ENCODE measurements at regions not wholly inside any gene's neighbourhood (a gene's known extent, or its start where the extent isn't known, plus 50 kb on each side); places are given as distances from the start of the nearest gene placed in this dataset.

DNA sequence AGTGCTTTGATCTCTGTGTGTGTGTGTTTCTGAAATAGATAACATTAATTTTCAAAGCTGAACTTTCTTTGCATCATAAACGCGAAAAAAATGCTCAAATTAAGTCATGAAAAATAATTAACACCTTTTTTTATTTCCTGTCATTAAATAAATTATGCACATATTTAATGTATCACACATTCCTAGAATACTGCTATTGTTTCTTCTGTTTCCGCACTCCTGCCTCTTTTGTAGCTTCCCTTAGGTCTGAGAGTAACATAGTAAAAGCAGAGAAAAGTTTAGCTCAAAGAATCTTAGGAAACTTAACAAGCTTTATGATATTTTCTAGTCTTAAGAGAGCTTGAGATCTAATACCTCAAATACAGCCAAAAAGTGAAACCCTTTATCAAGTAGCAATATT is 504.2 kb downstream of the JRKL start:
- H3K9me3 ChIP-seq, result no peaks in the 10 kb centered on the region
- no peak for DNase-seq
- no peak overlapping the region for H3K27ac ChIP-seq
- no peaks in the 10 kb centered on the region for H3K27me3 ChIP-seq
- no peak for TF ChIP-seq POLR2A (IDR thresholded peaks at IDR 0.05)
- TF ChIP-seq, protein P1, sequence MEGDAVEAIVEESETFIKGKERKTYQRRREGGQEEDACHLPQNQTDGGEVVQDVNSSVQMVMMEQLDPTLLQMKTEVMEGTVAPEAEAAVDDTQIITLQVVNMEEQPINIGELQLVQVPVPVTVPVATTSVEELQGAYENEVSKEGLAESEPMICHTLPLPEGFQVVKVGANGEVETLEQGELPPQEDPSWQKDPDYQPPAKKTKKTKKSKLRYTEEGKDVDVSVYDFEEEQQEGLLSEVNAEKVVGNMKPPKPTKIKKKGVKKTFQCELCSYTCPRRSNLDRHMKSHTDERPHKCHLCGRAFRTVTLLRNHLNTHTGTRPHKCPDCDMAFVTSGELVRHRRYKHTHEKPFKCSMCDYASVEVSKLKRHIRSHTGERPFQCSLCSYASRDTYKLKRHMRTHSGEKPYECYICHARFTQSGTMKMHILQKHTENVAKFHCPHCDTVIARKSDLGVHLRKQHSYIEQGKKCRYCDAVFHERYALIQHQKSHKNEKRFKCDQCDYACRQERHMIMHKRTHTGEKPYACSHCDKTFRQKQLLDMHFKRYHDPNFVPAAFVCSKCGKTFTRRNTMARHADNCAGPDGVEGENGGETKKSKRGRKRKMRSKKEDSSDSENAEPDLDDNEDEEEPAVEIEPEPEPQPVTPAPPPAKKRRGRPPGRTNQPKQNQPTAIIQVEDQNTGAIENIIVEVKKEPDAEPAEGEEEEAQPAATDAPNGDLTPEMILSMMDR (IDR thresholded peaks at IDR 0.05), result no peak
- no peak overlapping the region for H3K4me3 ChIP-seq
- H3K4me1 ChIP-seq, result no peaks in the 10 kb centered on the region
- H3K36me3 ChIP-seq, result no peaks in the 10 kb centered on the region

DNA sequence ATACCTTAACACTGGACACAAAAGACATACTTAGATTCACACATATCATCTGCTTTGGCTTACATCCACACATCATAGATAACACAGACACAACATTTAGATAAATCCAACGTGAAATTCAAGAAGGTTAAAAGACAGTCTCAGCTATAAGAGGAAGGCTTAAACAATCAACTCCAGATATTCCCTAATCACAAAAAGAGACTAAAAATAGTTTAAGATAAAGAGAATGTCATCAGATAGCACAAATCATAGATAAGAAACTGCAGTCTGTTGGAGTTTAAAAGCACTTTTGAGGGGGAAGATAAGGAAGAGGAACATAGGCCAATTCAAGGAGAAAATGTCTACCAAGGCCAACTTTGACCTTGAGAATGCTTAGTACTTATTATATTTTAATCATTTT is 504.8 kb downstream of the JRKL start:
- H3K27ac ChIP-seq, result no peak overlapping the region
- TF ChIP-seq POLR2A (IDR thresholded peaks at IDR 0.05), result no peak
- TF ChIP-seq, protein P1 (IDR thresholded peaks at IDR 0.05), result no peak
- no peak for DNase-seq
- no peak overlapping the region for H3K4me3 ChIP-seq
- no peaks in the 10 kb centered on the region for H3K27me3 ChIP-seq
- H3K36me3 ChIP-seq, result no peaks in the 10 kb centered on the region
- H3K9me3 ChIP-seq, result no peaks in the 10 kb centered on the region
- H3K4me1 ChIP-seq, result no peaks in the 10 kb centered on the region

DNA sequence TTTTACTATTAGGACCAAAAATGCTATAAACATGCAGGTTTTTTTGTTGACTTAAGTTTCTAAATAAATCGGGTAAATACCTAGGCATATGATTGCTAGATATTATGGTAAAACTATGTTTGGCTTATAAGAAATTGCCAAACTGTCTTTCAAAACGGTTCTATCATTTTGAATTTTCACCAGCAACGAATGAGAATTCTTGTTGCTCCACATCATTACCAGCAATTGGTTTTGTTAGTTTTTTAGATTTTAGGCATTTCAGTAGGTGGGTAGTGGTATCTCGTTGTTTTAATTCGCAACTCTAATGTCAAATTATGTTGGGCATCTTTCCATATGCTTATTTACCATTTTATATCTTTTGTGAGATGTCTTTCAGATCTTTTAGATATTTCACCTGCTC is 510.2 kb downstream of the JRKL start:
- Histone ChIP-seq H3K9me3 (no peaks in the 10 kb centered on the region), H3K27ac (no peak overlapping the region), H3K36me3 (no peaks in the 10 kb centered on the region), H3K4me1 (no peaks in the 10 kb centered on the region), H3K4me3 (no peak overlapping the region), H3K27me3 (no peaks in the 10 kb centered on the region)
- TF ChIP-seq POLR2A (IDR thresholded peaks at IDR 0.05), result no peak
- TF ChIP-seq, protein P1 (IDR thresholded peaks at IDR 0.05), result no peak
- no peak for DNase-seq

DNA sequence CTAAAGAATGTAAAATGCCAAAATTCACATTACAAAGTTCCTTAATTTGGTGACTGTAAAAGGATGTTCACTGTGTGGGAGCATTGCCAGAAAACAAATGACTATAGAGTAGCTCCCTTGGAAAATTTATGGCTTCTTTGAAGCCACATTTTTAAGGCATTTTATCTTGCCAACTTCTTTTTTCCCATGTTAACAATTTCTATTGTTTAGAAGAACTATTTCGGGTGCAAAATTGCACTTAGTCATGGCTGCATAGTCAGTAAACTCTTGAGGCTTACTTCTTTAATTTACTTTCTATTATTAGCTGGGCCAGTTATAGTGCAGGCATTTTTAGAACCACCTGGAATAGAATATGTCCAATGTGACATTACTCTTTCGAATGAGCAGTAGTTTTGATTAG is 515.3 kb downstream of the JRKL start:
- Histone ChIP-seq H3K27me3 (no peaks in the 10 kb centered on the region), H3K4me3 (no peak overlapping the region), H3K9me3 (no peaks in the 10 kb centered on the region), H3K4me1 (no peaks in the 10 kb centered on the region), H3K27ac (no peak overlapping the region), H3K36me3 (no peaks in the 10 kb centered on the region)
- DNase-seq, result no peak
- no peak for TF ChIP-seq POLR2A (IDR thresholded peaks at IDR 0.05)
- TF ChIP-seq, protein P1 (IDR thresholded peaks at IDR 0.05), result no peak

DNA sequence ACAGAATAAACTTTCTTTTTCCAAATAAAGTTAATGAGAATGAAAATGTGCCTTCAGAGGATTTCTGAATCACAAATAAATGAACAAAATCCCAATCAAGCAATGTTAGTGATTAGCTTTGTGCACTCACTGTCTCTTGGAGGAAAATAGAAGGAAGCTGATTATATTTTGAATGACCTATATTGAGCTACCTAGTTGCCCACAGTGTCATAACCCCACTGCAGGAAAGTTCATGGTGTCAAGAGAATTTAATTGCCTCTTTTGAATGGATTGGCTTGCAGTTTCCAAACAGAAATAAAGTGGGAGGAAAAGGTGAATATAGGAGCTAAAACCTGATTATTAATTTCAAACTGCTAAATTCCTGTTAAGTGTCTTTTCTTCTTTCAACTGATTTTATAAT is 515.9 kb downstream of the JRKL start:
- no peaks in the 10 kb centered on the region for H3K36me3 ChIP-seq
- H3K4me1 ChIP-seq, result no peaks in the 10 kb centered on the region
- no peak overlapping the region for H3K27ac ChIP-seq
- H3K9me3 ChIP-seq, result no peaks in the 10 kb centered on the region
- TF ChIP-seq, protein P1 (IDR thresholded peaks at IDR 0.05), result no peak
- TF ChIP-seq POLR2A (IDR thresholded peaks at IDR 0.05), result no peak
- DNase-seq, result no peak
- no peaks in the 10 kb centered on the region for H3K27me3 ChIP-seq
- no peak overlapping the region for H3K4me3 ChIP-seq

DNA sequence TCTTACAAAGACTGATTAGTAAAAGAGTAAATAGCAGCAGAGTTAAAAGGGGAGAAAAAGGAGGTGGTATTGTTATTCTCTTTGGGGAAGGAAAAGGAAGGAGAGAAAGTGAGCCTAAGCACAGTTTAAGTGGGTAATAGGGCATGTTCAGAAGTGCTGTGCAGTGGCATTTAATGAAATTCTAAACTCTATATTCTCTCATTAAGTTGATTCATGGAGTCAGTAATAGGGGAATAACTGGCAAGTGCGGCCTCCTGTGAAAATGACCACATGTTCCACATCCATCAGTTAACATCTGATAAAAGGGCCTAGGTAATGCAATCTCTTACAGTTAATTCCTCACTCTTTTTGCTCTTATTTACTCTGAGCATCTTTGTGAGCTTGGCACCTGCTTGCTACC is 516.7 kb downstream of the JRKL start:
- no peak overlapping the region for H3K27ac ChIP-seq
- H3K36me3 ChIP-seq, result no peaks in the 10 kb centered on the region
- no peak overlapping the region for H3K4me3 ChIP-seq
- TF ChIP-seq, protein P1 (IDR thresholded peaks at IDR 0.05), result no peak
- TF ChIP-seq POLR2A (IDR thresholded peaks at IDR 0.05), result no peak
- no peak for DNase-seq
- no peaks in the 10 kb centered on the region for H3K9me3 ChIP-seq
- H3K27me3 ChIP-seq, result no peaks in the 10 kb centered on the region
- no peaks in the 10 kb centered on the region for H3K4me1 ChIP-seq

Data from Peyer's patch (tissue), 4 donors.